Activated naive CD4-positive, alpha-beta T cell treated with anti-CD3 and anti-CD28 coated beads, Interleukin-2, amount 10 ng/mL, durations not matched to agents 7 days and 5 days (primary cell): ENCODE measurements at regions not wholly inside any gene's neighbourhood (a gene's known extent, or its start where the extent isn't known, plus 50 kb on each side); places are given as distances from the start of the nearest gene placed in this dataset.

Source experiments
- CTCF ChIA-PET: fragments of 350-600 bp; sonication (Branson Sonifier 250); formaldehyde crosslinking; loops from one replicate; lab custom pipeline; 2021; ENCODE audit warnings: antibody characterized with exemption; lab: Charles Lee
- DNase-seq: peaks from one replicate; pipeline ENCODE4 v3.0.0-alpha.2; 2020
- H3K27ac Mint-ChIP-seq: one replicate; pipeline ENCODE4 v1.8.0; 2021; ENCODE audit warnings: mild to moderate bottlenecking, moderate library complexity, mixed read lengths
- H3K27me3 Mint-ChIP-seq: one replicate; pipeline ENCODE4 v1.8.0; 2021; ENCODE audit warnings: mild to moderate bottlenecking, mixed read lengths
- H3K36me3 Mint-ChIP-seq: one replicate; pipeline ENCODE4 v1.8.0; 2021; ENCODE audit warnings: mixed read lengths
- H3K4me1 Mint-ChIP-seq: one replicate; pipeline ENCODE4 v1.8.0; 2021; ENCODE audit warnings: mixed read lengths
- H3K4me3 Mint-ChIP-seq: one replicate; pipeline ENCODE4 v1.8.0; 2021; ENCODE audit warnings: mild to moderate bottlenecking, moderate library complexity, mixed read lengths
- H3K9me3 Mint-ChIP-seq: one replicate; pipeline ENCODE4 v1.8.0; 2021; ENCODE audit warnings: mixed read lengths

- no peak overlapping the region for H3K27ac Mint-ChIP-seq
- CTCF ChIA-PET: no interaction called here
- no peak for DNase-seq
- no peaks in the 10 kb centered on the region for H3K36me3 Mint-ChIP-seq
- H3K4me3 Mint-ChIP-seq: no peak overlapping the region
- no peaks in the 10 kb centered on the region for H3K4me1 Mint-ChIP-seq
- peaks cover 5% of the 10 kb centered on the region for H3K9me3 Mint-ChIP-seq
- H3K27me3 Mint-ChIP-seq: no peaks in the 10 kb centered on the region
These were observed 465.4 kb upstream of the PSMD7 start for GRCh38 chr16:73831220-73831619.

GRCh38 chr16:73823205-73823849 is 473.3 kb upstream of the PSMD7 start:
- DNase-seq: no peak
- Mint-ChIP-seq H3K27me3 (no peaks in the 10 kb centered on the region), H3K36me3 (no peaks in the 10 kb centered on the region), H3K4me3 (no peak overlapping the region), H3K27ac (no peak overlapping the region), H3K9me3 (peaks cover 12% of the 10 kb centered on the region), H3K4me1 (no peaks in the 10 kb centered on the region)
- CTCF ChIA-PET: no interaction called here

GRCh38 chr16:73817526-73818324 is 478.9 kb upstream of the PSMD7 start:
- no peak overlapping the region for H3K4me3 Mint-ChIP-seq
- no peaks in the 10 kb centered on the region for H3K36me3 Mint-ChIP-seq
- CTCF ChIA-PET: no interaction called here
- no peaks in the 10 kb centered on the region for H3K27me3 Mint-ChIP-seq
- no peaks in the 10 kb centered on the region for H3K4me1 Mint-ChIP-seq
- no peak overlapping the region for H3K27ac Mint-ChIP-seq
- H3K9me3 Mint-ChIP-seq: peaks cover 11% of the 10 kb centered on the region
- DNase-seq: no peak

GRCh38 chr16:73813527-73813926 is 483.1 kb upstream of the PSMD7 start:
- H3K9me3 Mint-ChIP-seq: peaks cover 6% of the 10 kb centered on the region
- CTCF ChIA-PET: no interaction called here

GRCh38 chr16:73804456-73804855 is 492.2 kb upstream of the PSMD7 start:
- H3K27me3 Mint-ChIP-seq: no peaks in the 10 kb centered on the region
- no peak for DNase-seq
- no peaks in the 10 kb centered on the region for H3K36me3 Mint-ChIP-seq
- H3K4me1 Mint-ChIP-seq: no peaks in the 10 kb centered on the region
- H3K4me3 Mint-ChIP-seq: no peak overlapping the region
- CTCF ChIA-PET: no interaction called here
- H3K9me3 Mint-ChIP-seq: no peaks in the 10 kb centered on the region
- no peak overlapping the region for H3K27ac Mint-ChIP-seq

More at GRCh38 chr16:73813527-73813926, 483.1 kb upstream of the PSMD7 start:
- H3K36me3 Mint-ChIP-seq: no peaks in the 10 kb centered on the region
- H3K27ac Mint-ChIP-seq: no peak overlapping the region
- no peak for DNase-seq
- no peak overlapping the region for H3K4me3 Mint-ChIP-seq
- no peaks in the 10 kb centered on the region for H3K27me3 Mint-ChIP-seq
- H3K4me1 Mint-ChIP-seq: no peaks in the 10 kb centered on the region

- Mint-ChIP-seq H3K27me3 (no peaks in the 10 kb centered on the region), H3K4me1 (no peaks in the 10 kb centered on the region), H3K36me3 (no peaks in the 10 kb centered on the region), H3K4me3 (no peak overlapping the region), H3K9me3 (peaks cover 3% of the 10 kb centered on the region), H3K27ac (no peak overlapping the region)
- DNase-seq: no peak
- CTCF ChIA-PET: no interaction called here
These were observed 498.1 kb upstream of the PSMD7 start for GRCh38 chr16:73798471-73798870.

GRCh38 chr16:73797115-73797514 is 499.5 kb upstream of the PSMD7 start:
- no peaks in the 10 kb centered on the region for H3K4me1 Mint-ChIP-seq
- H3K27ac Mint-ChIP-seq: no peak overlapping the region
- H3K36me3 Mint-ChIP-seq: no peaks in the 10 kb centered on the region
- H3K27me3 Mint-ChIP-seq: no peaks in the 10 kb centered on the region
- no peak for DNase-seq
- peaks cover 3% of the 10 kb centered on the region for H3K9me3 Mint-ChIP-seq
- CTCF ChIA-PET: no interaction called here
- no peak overlapping the region for H3K4me3 Mint-ChIP-seq

GRCh38 chr16:73796241-73796640 is 500.4 kb upstream of the PSMD7 start:
- no peaks in the 10 kb centered on the region for H3K4me1 Mint-ChIP-seq
- no peak overlapping the region for H3K4me3 Mint-ChIP-seq
- no peaks in the 10 kb centered on the region for H3K36me3 Mint-ChIP-seq
- no peak overlapping the region for H3K27ac Mint-ChIP-seq
- CTCF ChIA-PET: no interaction called here
- no peaks in the 10 kb centered on the region for H3K27me3 Mint-ChIP-seq
- DNase-seq: no peak
- peaks cover 5% of the 10 kb centered on the region for H3K9me3 Mint-ChIP-seq

- DNase-seq: no peak
- no peak overlapping the region for H3K27ac Mint-ChIP-seq
- no peaks in the 10 kb centered on the region for H3K4me1 Mint-ChIP-seq
These were observed 501.6 kb upstream of the PSMD7 start for GRCh38 chr16:73794994-73795393.

GRCh38 chr16:73793871-73794437 is 502.7 kb upstream of the PSMD7 start:
- no peak for DNase-seq
- Mint-ChIP-seq H3K36me3 (no peaks in the 10 kb centered on the region), H3K27ac (no peak overlapping the region), H3K4me1 (no peaks in the 10 kb centered on the region), H3K9me3 (peaks cover 5% of the 10 kb centered on the region), H3K27me3 (no peaks in the 10 kb centered on the region), H3K4me3 (no peak overlapping the region)
- CTCF ChIA-PET: no interaction called here

More at GRCh38 chr16:73794994-73795393, 501.6 kb upstream of the PSMD7 start:
- CTCF ChIA-PET: no interaction called here
- Mint-ChIP-seq H3K4me3 (no peak overlapping the region), H3K9me3 (peaks cover 5% of the 10 kb centered on the region), H3K36me3 (no peaks in the 10 kb centered on the region), H3K27me3 (no peaks in the 10 kb centered on the region)

- Mint-ChIP-seq H3K4me3 (no peak overlapping the region), H3K27ac (no peak overlapping the region), H3K36me3 (no peaks in the 10 kb centered on the region), H3K4me1 (no peaks in the 10 kb centered on the region), H3K27me3 (no peaks in the 10 kb centered on the region), H3K9me3 (peaks cover 7% of the 10 kb centered on the region)
- CTCF ChIA-PET: no interaction called here
- no peak for DNase-seq
These were observed 503.4 kb upstream of the PSMD7 start for GRCh38 chr16:73793260-73793659.

GRCh38 chr16:73792199-73793020 is 504.2 kb upstream of the PSMD7 start:
- Mint-ChIP-seq H3K36me3 (no peaks in the 10 kb centered on the region), H3K27ac (no peak overlapping the region), H3K4me3 (no peak overlapping the region), H3K27me3 (no peaks in the 10 kb centered on the region), H3K9me3 (peaks cover 7% of the 10 kb centered on the region), H3K4me1 (no peaks in the 10 kb centered on the region)
- CTCF ChIA-PET: no interaction called here
- DNase-seq: no peak

- Mint-ChIP-seq H3K27me3 (no peaks in the 10 kb centered on the region), H3K4me1 (no peaks in the 10 kb centered on the region), H3K4me3 (no peak overlapping the region), H3K27ac (no peak overlapping the region), H3K36me3 (no peaks in the 10 kb centered on the region), H3K9me3 (peaks cover 7% of the 10 kb centered on the region)
- CTCF ChIA-PET: no interaction called here
- DNase-seq: no peak
These were observed 515.3 kb upstream of the PSMD7 start for GRCh38 chr16:73781297-73781696.

GRCh38 chr16:73778887-73779286 is 517.7 kb upstream of the PSMD7 start:
- no peaks in the 10 kb centered on the region for H3K27me3 Mint-ChIP-seq
- no peak overlapping the region for H3K4me3 Mint-ChIP-seq
- peaks cover 4% of the 10 kb centered on the region for H3K9me3 Mint-ChIP-seq
- H3K36me3 Mint-ChIP-seq: no peaks in the 10 kb centered on the region
- no peak overlapping the region for H3K27ac Mint-ChIP-seq
- no peaks in the 10 kb centered on the region for H3K4me1 Mint-ChIP-seq
- CTCF ChIA-PET: no interaction called here
- DNase-seq: no peak
